ENCODE measurements at regions not wholly inside any gene's neighbourhood (a gene's known extent, or its start where the extent isn't known, plus 50 kb on each side); places are given as distances from the start of the nearest gene placed in this dataset.

DNA sequence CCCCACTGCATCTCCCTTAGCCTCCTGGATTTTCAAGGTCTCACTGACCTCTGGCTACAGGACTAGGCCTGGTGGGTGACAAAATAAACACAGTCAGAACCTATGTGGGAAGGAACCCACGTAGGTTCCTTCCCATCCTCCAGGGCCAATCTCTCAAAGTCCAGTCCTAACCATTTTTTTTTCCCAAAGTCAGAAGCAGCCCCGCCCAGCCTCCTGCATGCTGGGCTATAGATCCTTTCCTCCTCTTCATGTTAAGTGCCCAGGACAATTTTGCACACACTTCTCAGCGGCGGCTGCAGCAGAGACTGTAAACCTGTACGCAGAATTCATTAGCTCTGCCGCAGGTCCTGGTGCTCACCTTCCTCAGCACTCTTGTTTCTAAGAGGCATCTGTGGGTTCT lies 285.8 kb downstream of the NPIPA8 start:
- no peak for DNase-seq

DNA sequence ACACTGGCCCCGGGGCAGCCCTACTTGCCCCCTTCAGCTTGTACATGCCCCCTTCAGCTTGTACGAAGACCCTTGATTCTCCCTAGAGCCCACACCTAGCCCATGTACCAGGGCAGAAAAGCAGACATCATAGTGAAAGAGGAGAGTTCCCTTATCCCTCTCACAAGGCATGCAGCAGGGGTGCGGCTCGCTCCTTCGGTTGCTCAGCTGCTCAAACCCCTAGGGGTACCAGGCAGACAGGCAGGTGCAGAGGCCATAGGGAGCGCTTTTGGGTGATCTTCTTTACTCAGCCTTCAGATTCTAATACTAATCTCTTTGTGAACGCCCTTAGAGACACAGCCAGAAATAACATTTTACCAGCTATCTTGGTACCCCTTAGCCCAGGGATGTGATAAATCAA lies 286.3 kb downstream of the NPIPA8 start:
- DNase-seq: no peak

DNA sequence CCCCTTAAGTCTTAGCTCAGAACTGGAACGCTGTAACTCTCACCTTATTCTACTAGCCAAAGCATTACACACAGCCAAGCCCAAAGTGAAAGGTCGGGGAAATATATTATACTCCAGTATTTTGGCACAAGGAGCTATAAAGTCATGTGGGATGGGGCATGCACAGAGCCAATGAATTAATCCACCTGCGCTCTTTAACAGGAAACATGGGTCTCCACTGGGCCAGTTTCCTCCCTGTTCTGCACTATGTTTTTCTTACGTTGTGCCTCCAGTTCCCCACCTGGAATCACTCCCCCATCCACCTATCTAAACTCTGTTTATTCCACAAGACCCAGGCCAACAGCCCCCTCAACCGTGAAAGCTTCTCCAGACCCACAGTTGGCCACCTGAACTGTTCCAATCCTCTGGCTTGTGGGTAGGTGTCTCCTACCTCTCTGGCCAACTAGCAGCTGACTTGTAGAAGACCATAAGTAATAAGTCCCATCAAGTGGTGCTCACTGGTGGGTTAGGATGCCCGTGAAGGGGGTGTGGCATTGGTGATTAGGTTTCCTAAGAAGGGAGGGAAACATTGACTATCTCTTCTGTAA lies 286.9 kb downstream of the NPIPA8 start:
- DNase-seq: no peak

DNA sequence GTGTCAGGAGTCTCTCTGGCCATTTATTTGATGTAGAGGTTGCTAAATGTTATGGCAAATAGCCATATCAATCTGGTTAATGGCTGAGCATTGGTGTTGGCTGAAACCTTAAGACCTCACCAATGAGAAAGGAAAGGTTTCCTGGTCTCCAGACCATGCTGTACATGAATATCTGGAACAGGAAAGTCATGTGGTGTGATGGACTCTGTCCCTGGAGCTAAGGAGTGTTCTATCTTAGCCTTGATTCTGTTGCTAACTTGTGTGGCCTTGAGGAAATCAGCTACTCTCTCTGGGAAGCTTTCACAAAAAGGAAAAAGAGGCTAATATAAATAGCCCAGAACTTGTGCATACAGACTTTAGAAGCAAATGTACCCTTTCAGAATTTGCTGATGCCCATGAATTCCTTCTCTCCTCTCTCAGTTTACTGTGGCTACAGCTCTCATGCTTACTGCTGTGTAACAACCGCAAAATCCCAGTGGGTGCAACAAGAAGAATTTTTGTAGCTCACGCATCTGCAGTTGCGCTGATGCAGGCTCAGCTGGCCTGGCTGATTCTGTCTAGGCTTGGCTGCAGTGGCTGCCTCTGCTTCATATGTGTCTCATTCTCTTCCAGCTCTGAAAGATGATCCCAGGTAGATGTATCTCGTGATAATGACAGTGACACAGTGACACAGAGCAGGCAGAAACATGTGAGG lies 287.5 kb downstream of the NPIPA8 start:
- DNase-seq: no peak

GRCh38 chr16:18047761-18048160 lies 288.8 kb downstream of the NPIPA8 start:
- no peak for DNase-seq

- no peak for DNase-seq
Measured at GRCh38 chr16:18045356-18045755, 291.2 kb downstream of the NPIPA8 start.

DNA sequence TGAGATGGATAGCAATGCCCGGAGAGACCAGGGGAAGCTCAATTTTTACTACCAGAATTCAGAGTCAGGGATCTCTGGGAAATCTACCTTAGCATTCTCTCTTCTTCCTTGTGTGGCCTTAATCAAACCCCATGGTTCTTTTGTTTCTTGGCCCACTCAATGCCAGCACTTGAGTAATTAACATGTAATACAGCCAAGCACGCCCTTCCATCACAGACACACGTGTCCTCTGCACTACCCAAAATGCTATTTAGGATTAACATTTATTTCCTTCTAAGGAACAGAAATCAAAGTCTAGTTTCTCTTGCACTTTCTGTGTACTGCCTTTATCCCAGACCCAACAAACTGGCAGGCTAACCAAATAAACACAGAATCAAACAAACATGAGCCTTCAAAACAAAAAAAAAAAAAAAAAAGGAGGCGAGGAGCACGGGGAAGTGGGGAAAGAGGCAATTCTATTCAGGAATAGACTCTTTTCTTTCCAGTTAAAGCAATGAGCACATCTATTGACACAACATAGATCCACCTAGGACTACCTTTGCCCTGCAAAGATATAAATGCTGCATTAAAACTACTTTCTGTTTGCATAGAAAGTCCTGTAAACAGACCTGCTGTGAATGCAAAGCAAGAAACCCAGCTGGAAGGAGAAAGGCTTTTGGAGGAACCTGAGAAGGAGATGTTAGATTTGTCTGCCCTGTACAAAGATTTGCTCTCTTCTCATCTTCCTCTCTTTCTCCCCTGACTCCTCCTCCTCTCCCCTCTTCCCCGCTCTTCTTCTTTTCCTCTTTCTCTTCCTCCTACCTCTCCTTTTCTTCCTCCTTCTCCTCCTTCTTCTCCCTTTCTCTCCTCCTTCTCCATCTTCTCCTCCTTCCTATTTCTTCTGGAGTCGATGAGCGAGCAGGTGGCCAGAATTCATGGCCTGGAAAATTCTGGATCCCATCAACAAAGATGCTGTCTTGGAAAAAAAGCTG lies 294.4 kb downstream of the NPIPA8 start:
- no peak for DNase-seq

GRCh38 chr16:18039931-18040330 lies 296.6 kb downstream of the NPIPA8 start:
- DNase-seq: no peak

DNA sequence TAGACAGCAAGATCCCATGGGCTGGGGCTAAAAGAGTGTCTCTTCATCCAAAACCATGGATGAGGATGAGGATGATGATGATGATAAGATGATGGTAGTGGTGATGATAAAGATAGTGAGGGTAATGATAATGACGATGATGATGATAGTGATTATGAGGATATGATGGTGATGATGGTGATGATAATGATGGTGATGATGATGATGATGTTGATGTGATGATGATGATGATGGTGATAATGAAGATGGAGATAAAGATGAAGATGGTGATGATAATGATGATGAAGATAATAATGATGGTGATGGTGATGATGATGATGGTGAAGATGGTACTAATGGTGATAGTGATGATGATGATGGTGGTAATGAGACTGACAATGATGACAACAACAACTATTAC lies 299.5 kb downstream of the NPIPA8 start:
- no peak for DNase-seq

DNA sequence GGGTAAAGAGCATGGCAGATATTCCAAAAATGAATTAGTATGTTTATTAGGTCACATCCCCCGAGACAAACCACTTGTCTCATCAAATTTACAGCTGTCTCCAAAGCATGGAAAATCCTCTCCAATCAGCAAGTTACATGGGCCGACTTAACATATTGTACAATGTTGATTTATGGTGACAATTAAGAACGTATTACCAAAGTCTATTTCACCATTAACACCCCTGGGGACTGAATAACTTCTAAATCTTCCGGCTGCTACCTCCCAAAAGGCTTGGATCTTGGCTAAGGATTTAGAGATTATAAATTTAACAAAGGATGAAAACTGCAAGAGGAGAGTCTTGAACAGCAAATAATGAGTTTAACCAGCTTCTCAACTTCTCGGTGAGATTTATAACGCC lies 311.9 kb downstream of the NPIPA8 start:
- no peak for DNase-seq

DNA sequence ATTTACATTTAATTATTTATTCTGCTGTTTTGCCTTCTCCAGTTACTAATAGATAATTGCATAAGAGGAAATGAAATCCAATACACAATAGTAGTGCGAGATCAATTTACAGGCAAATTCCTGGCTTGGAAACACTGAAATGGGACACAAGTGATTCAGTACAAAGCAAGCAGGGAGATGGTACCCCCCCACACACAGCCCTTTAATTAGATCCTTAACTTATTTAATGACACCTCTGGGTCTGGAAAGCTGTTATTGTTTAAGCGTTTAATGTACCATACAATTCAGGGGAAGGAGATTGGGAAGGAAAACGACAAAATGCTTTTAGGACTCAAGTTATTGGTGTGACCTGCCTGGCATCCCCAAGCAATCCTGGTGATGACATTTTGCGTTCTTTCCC lies 318.2 kb downstream of the NPIPA8 start:
- no peak for DNase-seq

- no peak for DNase-seq
Measured at GRCh38 chr16:18013863-18014262, 322.7 kb downstream of the NPIPA8 start.

DNA sequence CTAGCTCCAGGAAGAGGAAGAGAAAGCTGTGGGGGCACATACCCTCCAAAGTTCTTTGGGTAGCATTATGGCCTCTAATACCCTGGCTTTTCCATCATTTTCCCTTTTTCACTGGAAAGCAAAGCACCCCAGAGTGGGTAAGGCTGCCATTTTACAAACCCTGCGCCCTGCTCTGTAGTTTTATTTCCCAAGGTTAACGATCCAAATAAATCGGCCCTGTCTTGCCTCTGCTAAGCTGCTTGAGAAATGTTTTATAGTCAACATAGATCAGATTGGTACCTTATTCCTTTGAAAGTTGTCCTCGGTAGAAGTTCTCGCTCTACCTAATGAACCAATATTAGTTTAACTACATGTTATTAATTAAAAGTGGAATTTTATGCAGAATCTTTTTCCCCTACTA lies 328.2 kb downstream of the NPIPA8 start:
- DNase-seq: no peak

GRCh38 chr16:18003033-18003432 lies 333.5 kb downstream of the NPIPA8 start:
- no peak for DNase-seq

DNA sequence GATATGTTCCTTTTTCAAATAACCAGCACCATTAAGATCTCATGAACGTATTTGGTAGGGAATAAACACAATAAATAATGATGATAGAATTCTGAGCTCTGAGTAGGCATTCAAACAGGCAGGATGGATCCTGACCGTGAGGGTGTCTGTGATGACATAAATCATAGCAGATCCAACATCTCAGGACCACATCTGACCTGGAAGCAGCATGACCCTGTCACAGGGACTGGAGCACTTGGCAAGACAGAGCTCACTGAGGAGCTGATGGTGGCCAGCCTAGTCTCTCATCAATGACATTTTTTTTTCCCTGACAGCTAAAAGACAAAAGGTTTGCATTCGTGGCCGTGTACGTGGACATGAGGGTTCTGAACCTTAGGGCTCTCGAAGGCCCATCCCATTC lies 337.5 kb downstream of the NPIPA8 start:
- no peak for DNase-seq

GRCh38 chr16:17998550-17998949 lies 338.0 kb downstream of the NPIPA8 start:
- no peak for DNase-seq

GRCh38 chr16:17994027-17994426 lies 342.5 kb downstream of the NPIPA8 start:
- DNase-seq: no peak

DNA sequence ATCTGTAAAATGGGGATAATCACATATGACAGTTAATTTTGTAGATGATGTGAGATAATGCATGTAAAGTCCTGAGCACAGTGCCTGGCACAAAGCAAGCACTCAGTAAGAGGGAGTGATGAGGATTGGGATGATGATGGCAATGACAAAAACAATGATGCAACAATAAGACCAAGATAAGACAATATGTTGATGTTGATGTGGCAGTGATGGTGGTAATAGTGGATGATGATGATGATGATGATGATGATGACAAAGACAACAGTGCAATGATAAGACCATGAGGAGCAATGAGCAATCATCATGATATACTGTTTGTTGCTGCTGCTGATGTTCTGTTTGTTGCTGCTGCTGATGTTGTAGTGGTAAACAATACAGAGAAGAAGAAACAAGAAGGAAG lies 344.1 kb downstream of the NPIPA8 start:
- no peak for DNase-seq

DNA sequence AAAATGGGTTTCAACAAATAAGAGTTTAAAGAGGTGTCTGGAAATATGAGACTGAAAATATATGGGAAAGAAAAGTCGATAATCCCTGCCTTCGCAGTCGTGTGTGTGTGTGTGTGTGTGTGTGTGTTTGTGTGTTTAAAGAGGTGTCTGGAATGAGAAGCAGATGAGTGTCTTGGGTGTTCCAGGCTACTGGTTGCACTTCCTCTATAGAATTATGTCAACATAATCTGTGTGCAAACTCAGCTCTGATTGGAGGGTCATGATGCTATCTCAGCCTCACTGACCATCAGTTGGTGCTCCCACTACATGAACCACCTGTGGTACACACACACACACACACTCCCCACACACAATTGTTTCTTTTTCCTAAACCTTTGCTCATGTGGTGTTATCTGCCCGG lies 347.3 kb downstream of the NPIPA8 start:
- DNase-seq: no peak

DNA sequence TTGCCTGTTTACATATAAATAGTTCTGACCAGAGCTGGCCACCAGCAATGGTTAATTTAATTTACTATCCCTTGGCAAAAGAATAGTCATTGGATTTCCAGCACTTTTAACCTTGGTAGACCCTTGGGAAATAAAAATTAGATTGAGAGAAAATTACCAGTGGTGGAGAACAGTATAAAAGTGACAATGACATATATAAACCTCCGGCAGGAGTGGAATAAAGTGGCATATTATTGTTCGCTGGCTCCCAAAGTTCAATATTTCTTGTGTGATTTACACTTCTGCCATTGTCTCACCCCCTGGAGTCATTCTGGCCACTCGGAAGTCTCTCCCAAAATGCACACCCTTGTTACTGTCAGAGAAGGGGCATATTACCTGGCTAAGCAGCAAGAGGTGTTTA lies 347.7 kb downstream of the NPIPA8 start:
- DNase-seq: no peak

DNA sequence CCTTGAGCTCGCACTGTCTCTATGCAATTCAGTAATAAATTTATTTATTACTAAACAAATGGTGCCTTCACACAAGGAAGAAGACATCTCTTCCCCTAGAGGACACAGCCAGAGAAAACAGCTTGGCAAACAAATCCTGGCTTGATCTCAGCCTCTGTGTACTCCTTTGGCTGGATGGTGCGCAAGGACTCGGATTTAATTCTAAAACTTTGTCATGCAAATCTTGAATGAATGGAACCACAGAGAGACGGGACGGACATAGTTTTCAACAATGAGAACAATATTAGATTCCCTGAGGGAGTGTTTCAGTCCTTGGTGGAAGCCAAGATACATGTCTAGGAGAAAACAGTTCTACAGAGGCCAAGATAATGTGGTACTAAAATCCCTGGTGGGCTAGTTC lies 349.5 kb downstream of the NPIPA8 start:
- no peak for DNase-seq

DNA sequence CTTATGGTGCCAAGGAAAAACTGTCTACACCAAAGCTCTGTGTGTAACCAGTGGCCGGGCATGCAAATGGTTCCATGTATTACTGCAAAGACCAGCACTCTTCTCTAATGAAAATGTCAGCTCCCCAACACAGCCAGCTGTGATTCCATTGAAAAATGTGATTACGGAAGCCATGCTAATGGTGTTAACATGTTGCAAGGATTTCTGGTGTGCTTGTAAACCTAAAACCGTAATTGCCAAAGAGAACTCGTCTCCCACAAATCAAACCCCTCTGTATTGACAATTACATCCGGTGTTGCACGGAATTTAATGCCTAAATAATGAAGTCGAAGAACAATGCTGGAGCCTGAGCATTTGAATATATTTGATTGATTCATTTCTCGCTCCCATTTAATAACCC lies 351.7 kb downstream of the NPIPA8 start:
- no peak for DNase-seq

DNA sequence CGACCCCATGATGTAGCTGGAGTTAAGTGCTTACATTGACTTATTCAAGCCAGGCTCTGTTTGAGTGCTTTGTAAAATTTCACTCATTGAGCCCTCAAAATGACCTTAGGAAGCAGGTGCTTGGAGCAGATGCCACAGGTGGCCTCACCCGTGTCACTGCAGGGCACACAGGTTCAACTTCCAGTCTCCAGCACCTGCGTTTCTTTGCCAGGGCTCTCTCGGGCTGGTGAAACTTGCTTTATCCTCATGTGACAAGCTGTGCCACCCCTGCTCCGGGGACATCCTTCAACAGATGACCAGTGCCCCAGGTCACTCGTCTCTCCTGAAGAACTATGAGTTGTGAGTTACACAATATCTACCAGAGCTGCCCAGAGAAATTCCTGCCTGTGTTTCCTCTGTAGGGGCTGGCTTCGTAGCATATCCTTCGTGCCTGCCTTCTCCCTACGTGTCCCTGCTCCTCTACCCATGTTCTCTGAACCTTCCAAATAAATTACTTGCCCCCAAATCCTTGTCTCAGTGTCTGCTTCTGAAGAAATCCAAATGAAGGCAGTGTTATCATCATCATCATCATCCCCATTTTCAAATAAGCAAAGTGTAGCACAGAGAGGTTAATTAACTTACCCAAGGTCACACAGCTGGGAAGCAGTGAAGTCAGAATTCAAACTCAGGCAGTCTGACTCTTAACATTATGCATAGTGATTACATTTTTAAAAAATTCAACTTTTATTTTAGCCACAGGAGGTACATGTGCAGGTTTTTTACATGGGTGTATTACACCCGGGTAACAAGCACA lies 352.5 kb downstream of the NPIPA8 start:
- DNase-seq: no peak

Measured in amniotic stem cell (primary cell).